HCT116 (cell line): ENCODE measurements at regions not wholly inside any gene's neighbourhood (a gene's known extent, or its start where the extent isn't known, plus 50 kb on each side); places are given as distances from the start of the nearest gene placed in this dataset.

Experiments used
- ATAC-seq: fragments of 200-7000 bp; cut with Tn5 transposase; 2 replicates; pipeline ENCODE4 v1.9.1; 2020; ENCODE audit warnings: mild to moderate bottlenecking, moderate library complexity
- BruUV-seq: library from RNA; stranded (reverse); fragments of 400-500 nt; replicated peaks from 2 replicates; lab custom pipeline; 2021; lab: Mats Ljungman, UMichigan
- CTCF ChIA-PET: fragments of 300-600 bp; sonication (Branson Sonifier 250); formaldehyde crosslinking; loops from one replicate; lab custom pipeline; 2021; ENCODE audit warnings: antibody characterized with exemption; lab: Charles Lee
- POLR2A ChIA-PET: fragments of 300-600, 350-600 bp; sonication (Branson Sonifier 250); formaldehyde crosslinking; loops from one replicate; lab custom pipeline; 2021; ENCODE audit warnings: antibody characterized with exemption; lab: Charles Lee
- RAD21 ChIA-PET, 2 experiments: fragments of 300-600 bp; sonication (Branson Sonifier 250); formaldehyde crosslinking; loops; one replicate each; lab custom pipeline; 2023; ENCODE audit warnings: low total read pairs in 2 of 2; ENCODE audit not compliant: uncharacterized antibody in 2 of 2, unreplicated experiment in 2 of 2, low non-redundant PET in 1 of 2; lab: Charles Lee
- DNase-seq: peaks from one replicate; pipeline ENCODE4 v3.0.0-alpha.2; 2010; ENCODE audit warnings: low read depth, low spot score
- H2AFZ ChIP-seq: fragments of 200-600 bp; shearing (Covaris generic), sonication (generic); 2 replicates; pipeline ENCODE4 v1.6.1; 2017; ENCODE audit warnings: low read depth, mixed run types, mixed read lengths, antibody characterized with exemption, low read length; ENCODE audit not compliant: poor library complexity, severe bottlenecking
- H3K27ac ChIP-seq: 2 replicates; pipeline ENCODE4 v1.5.1; 2012; ENCODE audit warnings: low read depth, low read length
- H3K27me3 ChIP-seq: fragments of 200-600 bp; sonication (generic); 2 replicates; pipeline ENCODE4 v1.6.1; 2016; ENCODE audit warnings: mixed run types, low read length, mixed read lengths; ENCODE audit not compliant: insufficient read depth
- H3K36me3 ChIP-seq, 2 experiments: fragments of 200-500 bp in 1 of 2; fragments of 200-600 bp in 1 of 2; sonication (Bioruptor generic) in 1 of 2; sonication (generic) in 1 of 2; 2 replicates each; pipeline versions ENCODE4 v1.5.1 to v1.6.1; 2014 to 2016; ENCODE audit warnings: low read length in 2 of 2, inconsistent platforms in 1 of 2, mixed read lengths in 1 of 2, mixed run types in 1 of 2; ENCODE audit not compliant: insufficient read depth in 2 of 2, control insufficient read depth in 1 of 2
- H3K4me1 ChIP-seq, 2 experiments: fragments of 200-600 bp in 1 of 2; sonication (generic) in 1 of 2; 2 replicates each; pipeline versions ENCODE4 v1.5.1 to v1.6.1; 2012 to 2017; ENCODE audit warnings: low read length in 2 of 2, inconsistent platforms in 1 of 2, mild to moderate bottlenecking in 1 of 2, mixed read lengths in 1 of 2, mixed run types in 1 of 2, moderate library complexity in 1 of 2; ENCODE audit not compliant: insufficient read depth in 2 of 2, control insufficient read depth in 1 of 2
- H3K4me2 ChIP-seq: fragments of 200-600 bp; sonication (generic); 2 replicates; pipeline ENCODE4 v1.6.1; 2017; ENCODE audit warnings: mixed run types, low read length, mixed read lengths
- H3K4me3 ChIP-seq, 2 experiments: fragments of 200-600 bp in 1 of 2; sonication (generic) in 1 of 2; replicated peaks in 1 of 2; 2 replicates each; pipeline ENCODE4 v1.5.1; 2011 to 2016; ENCODE audit warnings: low read length in 2 of 2, control low read depth in 1 of 2, low read depth in 1 of 2, mild to moderate bottlenecking in 1 of 2, mixed read lengths in 1 of 2, mixed run types in 1 of 2
- H3K79me2 ChIP-seq: fragments of 200-600 bp; sonication (generic); 2 replicates; pipeline ENCODE4 v1.6.1; 2017; ENCODE audit warnings: mild to moderate bottlenecking, mixed run types, low read length, moderate library complexity, mixed read lengths; ENCODE audit not compliant: insufficient read depth
- H3K9ac ChIP-seq: fragments of 200-600 bp; sonication (generic); 2 replicates; pipeline ENCODE4 v1.6.1; 2016; ENCODE audit warnings: low read length, mixed read lengths
- H3K9me2 ChIP-seq: fragments of 200-600 bp; sonication (generic), shearing (Covaris generic); 2 replicates; pipeline ENCODE4 v1.6.1; 2017; ENCODE audit warnings: mixed run types, mild to moderate bottlenecking, moderate library complexity; ENCODE audit not compliant: insufficient read depth
- H3K9me3 ChIP-seq, 2 experiments: fragments of 200-500 bp in 1 of 2; fragments of 200-600 bp in 1 of 2; sonication (Bioruptor generic) in 1 of 2; sonication (generic) in 1 of 2; 2 replicates each; pipeline ENCODE4 v1.6.1; 2014 to 2017; ENCODE audit warnings: low read length in 2 of 2, mixed read lengths in 2 of 2, inconsistent platforms in 1 of 2, low read depth in 1 of 2, mild to moderate bottlenecking in 1 of 2, mixed run types in 1 of 2, moderate library complexity in 1 of 2; ENCODE audit not compliant: control insufficient read depth in 1 of 2, insufficient read depth in 1 of 2
- H4K20me1 ChIP-seq: fragments of 200-600 bp; sonication (generic), shearing (Covaris generic); 2 replicates; pipeline ENCODE4 v1.6.1; 2017; ENCODE audit warnings: mixed run types, mild to moderate bottlenecking, moderate library complexity; ENCODE audit not compliant: insufficient read depth
- CEBPB ChIP-seq: IDR thresholded peaks from 2 replicates; pipeline ENCODE4 v1.6.1; 2012; ENCODE audit warnings: low read depth
- EGR1 ChIP-seq: IDR thresholded peaks from 2 replicates; pipeline ENCODE4 v1.6.1; 2012; ENCODE audit warnings: low read depth
- ELF1 ChIP-seq: IDR thresholded peaks from 2 replicates; pipeline ENCODE4 v1.6.1; 2012; ENCODE audit warnings: low read depth, borderline replicate concordance
- EZH2 ChIP-seq: fragments of 200-600 bp; sonication (generic); IDR thresholded peaks from 2 replicates; pipeline ENCODE4 v1.6.1; 2017; ENCODE audit warnings: antibody characterized with exemption, mixed run types
- FOSL1 ChIP-seq: IDR thresholded peaks from 2 replicates; pipeline ENCODE4 v1.6.1; 2012; ENCODE audit warnings: low read depth
- JUND ChIP-seq: IDR thresholded peaks from 2 replicates; pipeline ENCODE4 v1.6.1; 2012
- POLR2AphosphoS5 ChIP-seq: IDR thresholded peaks from 2 replicates; pipeline ENCODE4 v1.6.1; 2011; ENCODE audit warnings: mild to moderate bottlenecking, low read depth, low read length, moderate library complexity
- SRF ChIP-seq: IDR thresholded peaks from 2 replicates; pipeline ENCODE4 v1.6.1; 2012; ENCODE audit warnings: low read depth
- intact Hi-C: fragments of 100-400 bp; cut with micrococcal nuclease; formaldehyde crosslinking; loops from 2 replicates; pipeline ENCODE4 v1.10.0; 2022
- TF ChIP-seq, protein P1 (sequence below): IDR thresholded peaks from 2 replicates; pipeline ENCODE4 v1.6.1; 2012; ENCODE audit warnings: low read depth
- TF ChIP-seq, protein P2 (sequence below): IDR thresholded peaks from 2 replicates; pipeline ENCODE4 v1.6.1; 2012
- TF ChIP-seq, protein P3 (sequence below): IDR thresholded peaks from 2 replicates; pipeline ENCODE4 v1.6.1; 2012

DNA sequence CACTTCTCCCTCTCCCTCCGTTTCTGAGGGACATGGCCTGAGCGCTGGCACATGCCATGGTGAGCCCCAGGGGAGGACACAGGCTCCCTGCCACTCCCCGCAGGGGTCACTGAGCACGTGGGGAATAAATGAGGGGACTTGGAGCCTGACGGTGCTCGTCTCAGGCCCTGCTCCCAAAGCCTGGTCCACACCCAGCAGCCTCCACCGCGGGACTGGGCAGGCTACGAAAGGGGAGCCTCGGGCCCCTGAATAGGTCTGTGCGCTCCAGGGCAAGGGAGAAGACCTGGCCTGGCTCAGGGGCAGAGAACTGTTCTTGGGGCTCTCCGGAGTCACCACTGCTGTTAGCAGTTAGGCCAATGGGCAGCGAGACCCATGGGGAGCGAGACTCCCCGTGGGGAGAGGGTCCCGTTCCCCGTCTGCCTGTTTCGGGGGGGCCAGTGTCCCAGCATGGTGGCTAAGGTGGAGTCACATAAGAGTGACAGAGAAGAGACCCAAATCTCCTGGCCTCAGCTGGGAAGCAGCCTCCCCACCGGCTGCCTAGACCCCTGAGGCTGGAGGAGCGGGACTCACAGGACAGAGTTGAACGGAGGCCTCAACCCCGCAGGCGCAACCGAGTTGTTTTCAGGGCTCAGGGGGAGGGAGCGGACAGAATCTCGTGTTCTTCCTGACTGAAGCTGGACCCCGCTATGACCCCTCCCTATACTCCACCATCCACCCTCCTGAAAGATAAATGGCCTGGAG lies 329.8 kb upstream of the SFSWAP start:
- CTCF ChIA-PET = no interaction called here
- H3K27ac ChIP-seq = no peak overlapping the region
- no peaks in the 10 kb centered on the region for H3K36me3 ChIP-seq
- DNase-seq (no peak), ATAC-seq (no peak)
- H3K4me2 ChIP-seq = no peak overlapping the region
- no peak for TF ChIP-seq EGR1
- TF ChIP-seq, protein P1, sequence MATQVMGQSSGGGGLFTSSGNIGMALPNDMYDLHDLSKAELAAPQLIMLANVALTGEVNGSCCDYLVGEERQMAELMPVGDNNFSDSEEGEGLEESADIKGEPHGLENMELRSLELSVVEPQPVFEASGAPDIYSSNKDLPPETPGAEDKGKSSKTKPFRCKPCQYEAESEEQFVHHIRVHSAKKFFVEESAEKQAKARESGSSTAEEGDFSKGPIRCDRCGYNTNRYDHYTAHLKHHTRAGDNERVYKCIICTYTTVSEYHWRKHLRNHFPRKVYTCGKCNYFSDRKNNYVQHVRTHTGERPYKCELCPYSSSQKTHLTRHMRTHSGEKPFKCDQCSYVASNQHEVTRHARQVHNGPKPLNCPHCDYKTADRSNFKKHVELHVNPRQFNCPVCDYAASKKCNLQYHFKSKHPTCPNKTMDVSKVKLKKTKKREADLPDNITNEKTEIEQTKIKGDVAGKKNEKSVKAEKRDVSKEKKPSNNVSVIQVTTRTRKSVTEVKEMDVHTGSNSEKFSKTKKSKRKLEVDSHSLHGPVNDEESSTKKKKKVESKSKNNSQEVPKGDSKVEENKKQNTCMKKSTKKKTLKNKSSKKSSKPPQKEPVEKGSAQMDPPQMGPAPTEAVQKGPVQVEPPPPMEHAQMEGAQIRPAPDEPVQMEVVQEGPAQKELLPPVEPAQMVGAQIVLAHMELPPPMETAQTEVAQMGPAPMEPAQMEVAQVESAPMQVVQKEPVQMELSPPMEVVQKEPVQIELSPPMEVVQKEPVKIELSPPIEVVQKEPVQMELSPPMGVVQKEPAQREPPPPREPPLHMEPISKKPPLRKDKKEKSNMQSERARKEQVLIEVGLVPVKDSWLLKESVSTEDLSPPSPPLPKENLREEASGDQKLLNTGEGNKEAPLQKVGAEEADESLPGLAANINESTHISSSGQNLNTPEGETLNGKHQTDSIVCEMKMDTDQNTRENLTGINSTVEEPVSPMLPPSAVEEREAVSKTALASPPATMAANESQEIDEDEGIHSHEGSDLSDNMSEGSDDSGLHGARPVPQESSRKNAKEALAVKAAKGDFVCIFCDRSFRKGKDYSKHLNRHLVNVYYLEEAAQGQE = no peak
- TF ChIP-seq CEBPB = no peak
- TF ChIP-seq, all 23 proteins: peak for 0
- Histone ChIP-seq H3K27me3 (peaks cover 6% of the 10 kb centered on the region; the same call in 1 of the 2 replicates), H3K4me3 (no peak overlapping the region), H3K4me1 (no peaks in the 10 kb centered on the region), H3K9me3 (no peaks in the 10 kb centered on the region), H4K20me1 (no peaks in the 10 kb centered on the region), H3K9me2 (no peaks in the 10 kb centered on the region), H3K9ac (no peak overlapping the region), H3K79me2 (no peaks in the 10 kb centered on the region), H2AFZ (no peak overlapping the region)
- intact Hi-C loops = no loop called here
- no TSS peak for BruUV-seq
- RAD21 ChIA-PET = no interaction called here
- POLR2A ChIA-PET = no interaction called here

DNA sequence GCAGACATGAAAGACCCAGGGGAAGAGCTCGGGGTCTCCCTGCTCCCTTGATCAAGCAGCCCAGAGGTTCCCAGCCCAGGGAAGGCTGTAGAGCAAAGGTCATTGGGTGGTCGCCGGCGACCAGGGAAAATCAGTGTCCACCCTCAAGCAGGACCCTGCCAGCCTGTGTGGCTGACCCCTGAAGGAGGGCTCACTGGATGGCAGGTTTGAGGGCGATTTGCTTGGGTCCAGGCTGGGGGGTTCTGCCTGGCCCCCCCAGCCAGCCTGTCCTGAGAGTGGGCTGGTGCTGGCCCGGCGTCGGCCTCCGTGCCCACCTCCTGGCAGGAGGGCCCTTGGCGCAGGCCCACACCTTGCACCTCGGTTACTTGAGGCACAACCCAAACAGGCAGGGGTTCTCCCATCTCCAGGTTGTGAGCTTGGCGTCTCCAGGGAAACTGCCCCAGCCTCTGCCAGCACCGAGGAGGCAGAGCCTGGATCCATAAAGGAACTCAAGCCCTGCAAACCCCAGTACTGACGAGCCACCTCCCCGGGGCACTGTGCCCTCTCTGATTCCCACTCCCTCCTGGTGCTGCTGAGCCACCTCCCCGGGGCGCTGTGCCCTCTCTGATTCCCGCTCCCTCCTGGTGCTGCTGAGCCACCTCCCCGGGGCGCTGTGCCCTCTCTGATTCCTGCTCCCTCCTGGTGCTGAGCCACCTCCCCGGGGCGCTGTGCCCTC lies 329.0 kb upstream of the SFSWAP start:
- Histone ChIP-seq H3K4me2 (no peak overlapping the region), H3K4me1 (no peaks in the 10 kb centered on the region)

More for the DNA sequence above, 329.0 kb upstream of the SFSWAP start:
- Histone ChIP-seq H2AFZ (no peak overlapping the region), H3K79me2 (no peaks in the 10 kb centered on the region), H3K27me3 (peaks cover 6% of the 10 kb centered on the region; the same call in 1 of the 2 replicates), H3K36me3 (no peaks in the 10 kb centered on the region), H3K9me2 (no peaks in the 10 kb centered on the region), H3K4me3 (no peak overlapping the region), H3K9ac (no peak overlapping the region), H3K27ac (no peak overlapping the region), H3K9me3 (no peaks in the 10 kb centered on the region), H4K20me1 (no peaks in the 10 kb centered on the region)
- no TSS peak for BruUV-seq
- no peak for TF ChIP-seq POLR2AphosphoS5
- TF ChIP-seq, protein P2, sequence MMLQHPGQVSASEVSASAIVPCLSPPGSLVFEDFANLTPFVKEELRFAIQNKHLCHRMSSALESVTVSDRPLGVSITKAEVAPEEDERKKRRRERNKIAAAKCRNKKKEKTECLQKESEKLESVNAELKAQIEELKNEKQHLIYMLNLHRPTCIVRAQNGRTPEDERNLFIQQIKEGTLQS = no peak
- no peak for TF ChIP-seq SRF
- TF ChIP-seq JUND = no peak
- TF ChIP-seq EZH2 = no peak
- TF ChIP-seq ELF1 = no peak
- TF ChIP-seq, protein P3, sequence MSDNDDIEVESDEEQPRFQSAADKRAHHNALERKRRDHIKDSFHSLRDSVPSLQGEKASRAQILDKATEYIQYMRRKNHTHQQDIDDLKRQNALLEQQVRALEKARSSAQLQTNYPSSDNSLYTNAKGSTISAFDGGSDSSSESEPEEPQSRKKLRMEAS = no peak
- no peak for TF ChIP-seq FOSL1
- intact Hi-C loops = no loop called here
- ChIA-PET CTCF (no interaction called here), RAD21 (no interaction called here), POLR2A (no interaction called here)
- DNase-seq = no peak
- no peak for ATAC-seq
